ENCODE measurements at regions not wholly inside any gene's neighbourhood (a gene's known extent, or its start where the extent isn't known, plus 50 kb on each side); places are given as distances from the start of the nearest gene placed in this dataset.

GRCh38 chr5:109931049-109931780 lies 241.5 kb downstream of the MAN2A1 start:
- H3K4me3 ChIP-seq (ENCODE audit: control insufficient read depth, low read depth, low read length) = no peak overlapping the region
- DNase-seq (ENCODE audit: low read depth) = no peak
- no peak for TF ChIP-seq CTCF (IDR thresholded peaks at IDR 0.05; ENCODE audit: control insufficient read depth, insufficient read depth, low read depth, low read length, missing control alignments)

- DNase-seq (ENCODE audit: low read depth) = no peak
- no peak for TF ChIP-seq CTCF (IDR thresholded peaks at IDR 0.05; ENCODE audit: control insufficient read depth, insufficient read depth, low read depth, low read length, missing control alignments)
- no peak overlapping the region for H3K4me3 ChIP-seq (ENCODE audit: control insufficient read depth, low read depth, low read length)
Observed at GRCh38 chr5:109935833-109936490, 246.2 kb downstream of the MAN2A1 start.

GRCh38 chr5:109936996-109937395 lies 247.3 kb downstream of the MAN2A1 start:
- no peak for DNase-seq (ENCODE audit: low read depth)
- no peak for TF ChIP-seq CTCF (IDR thresholded peaks at IDR 0.05; ENCODE audit: control insufficient read depth, insufficient read depth, low read depth, low read length, missing control alignments)
- no peak overlapping the region for H3K4me3 ChIP-seq (ENCODE audit: control insufficient read depth, low read depth, low read length)

- no peak for DNase-seq (ENCODE audit: low read depth)
- H3K4me3 ChIP-seq (ENCODE audit: control insufficient read depth, low read depth, low read length) = no peak overlapping the region
- TF ChIP-seq CTCF (IDR thresholded peaks at IDR 0.05; ENCODE audit: control insufficient read depth, insufficient read depth, low read depth, low read length, missing control alignments) = no peak
Observed at GRCh38 chr5:109937951-109938350, 248.2 kb downstream of the MAN2A1 start.

DNA sequence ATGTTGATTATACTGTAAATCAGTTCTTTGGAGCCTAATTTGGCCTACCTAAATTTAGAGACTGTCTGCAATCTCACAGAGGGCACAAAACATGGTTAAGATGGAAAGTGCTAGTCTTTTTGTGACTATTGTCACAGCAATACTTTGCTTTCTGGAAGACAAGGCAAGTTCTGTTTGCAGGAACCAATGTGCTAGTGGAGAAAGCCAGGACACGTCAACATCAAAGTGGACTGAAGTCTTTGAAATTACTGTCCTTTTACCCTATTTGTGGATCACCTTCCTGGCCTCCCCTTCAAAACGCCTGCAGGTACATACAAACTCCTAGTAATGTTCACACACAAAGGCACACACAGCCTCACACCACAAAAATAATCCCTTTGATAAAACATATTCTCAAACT lies 248.7 kb downstream of the MAN2A1 start:
- H3K4me3 ChIP-seq (ENCODE audit: control insufficient read depth, low read depth, low read length) = no peak overlapping the region
- no peak for DNase-seq (ENCODE audit: low read depth)
- TF ChIP-seq CTCF (IDR thresholded peaks at IDR 0.05; ENCODE audit: control insufficient read depth, insufficient read depth, low read depth, low read length, missing control alignments) = no peak

DNA sequence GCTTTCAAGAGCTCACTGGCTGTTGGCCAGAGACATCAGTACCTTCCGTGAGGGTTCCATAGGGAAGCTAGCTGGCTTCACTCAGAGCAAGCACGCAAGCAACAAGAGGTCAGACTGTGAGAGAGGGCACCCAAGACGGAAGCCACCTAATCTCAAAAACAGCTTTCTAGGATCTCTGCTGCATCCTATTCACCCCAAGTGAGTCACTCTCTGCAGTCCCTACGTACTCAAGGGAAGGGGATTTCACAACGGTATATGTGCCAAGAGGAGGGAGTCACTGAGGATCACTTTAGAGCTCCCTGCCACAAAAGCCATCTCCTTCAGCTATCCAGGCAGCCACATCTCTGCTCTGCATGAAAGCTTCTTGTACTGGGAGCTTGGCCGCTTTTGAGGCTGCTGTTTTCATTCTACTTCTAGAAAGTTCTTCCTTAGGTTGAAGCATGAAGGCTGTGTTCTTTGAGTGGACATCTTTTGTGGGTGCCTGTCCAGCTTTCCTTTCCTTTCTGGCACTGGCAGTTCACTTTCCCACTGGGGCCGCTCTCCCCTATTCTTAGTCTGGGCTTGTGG lies 249.5 kb downstream of the MAN2A1 start:
- DNase-seq (ENCODE audit: low read depth) = peak; percentile 20
- no peak overlapping the region for H3K4me3 ChIP-seq (ENCODE audit: control insufficient read depth, low read depth, low read length)
- TF ChIP-seq CTCF (IDR thresholded peaks at IDR 0.05; ENCODE audit: control insufficient read depth, insufficient read depth, low read depth, low read length, missing control alignments) = no peak
